ENCODE measurements at regions not wholly inside any gene's neighbourhood (a gene's known extent, or its start where the extent isn't known, plus 50 kb on each side); places are given as distances from the start of the nearest gene placed in this dataset.

DNA sequence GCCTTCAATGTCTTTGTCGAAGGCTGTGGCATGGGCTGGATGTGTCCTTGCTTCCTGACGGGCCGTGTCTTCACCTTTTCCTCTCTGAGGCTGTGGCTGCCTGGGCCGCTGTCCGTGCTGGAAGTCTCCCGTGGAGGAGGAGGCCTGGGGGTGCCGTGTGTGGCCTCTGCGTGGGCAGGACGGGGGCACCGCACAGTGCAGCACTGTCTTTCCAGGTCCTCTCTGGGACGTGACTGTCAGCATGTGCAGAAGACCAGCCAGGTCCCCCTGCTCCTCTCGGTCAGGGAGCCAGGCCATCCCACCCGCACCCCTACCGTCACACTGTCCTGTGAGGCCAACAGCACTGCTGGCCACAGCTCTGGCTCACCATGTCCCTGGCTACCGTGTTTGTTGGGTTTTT lies 64.4 kb upstream of the ZNF236 start:
- no peak for TF ChIP-seq POLR2A (IDR thresholded peaks at IDR 0.05)
- TF ChIP-seq, protein P1, sequence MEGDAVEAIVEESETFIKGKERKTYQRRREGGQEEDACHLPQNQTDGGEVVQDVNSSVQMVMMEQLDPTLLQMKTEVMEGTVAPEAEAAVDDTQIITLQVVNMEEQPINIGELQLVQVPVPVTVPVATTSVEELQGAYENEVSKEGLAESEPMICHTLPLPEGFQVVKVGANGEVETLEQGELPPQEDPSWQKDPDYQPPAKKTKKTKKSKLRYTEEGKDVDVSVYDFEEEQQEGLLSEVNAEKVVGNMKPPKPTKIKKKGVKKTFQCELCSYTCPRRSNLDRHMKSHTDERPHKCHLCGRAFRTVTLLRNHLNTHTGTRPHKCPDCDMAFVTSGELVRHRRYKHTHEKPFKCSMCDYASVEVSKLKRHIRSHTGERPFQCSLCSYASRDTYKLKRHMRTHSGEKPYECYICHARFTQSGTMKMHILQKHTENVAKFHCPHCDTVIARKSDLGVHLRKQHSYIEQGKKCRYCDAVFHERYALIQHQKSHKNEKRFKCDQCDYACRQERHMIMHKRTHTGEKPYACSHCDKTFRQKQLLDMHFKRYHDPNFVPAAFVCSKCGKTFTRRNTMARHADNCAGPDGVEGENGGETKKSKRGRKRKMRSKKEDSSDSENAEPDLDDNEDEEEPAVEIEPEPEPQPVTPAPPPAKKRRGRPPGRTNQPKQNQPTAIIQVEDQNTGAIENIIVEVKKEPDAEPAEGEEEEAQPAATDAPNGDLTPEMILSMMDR (IDR thresholded peaks at IDR 0.05), result no peak

Data from right lobe of liver (tissue), 4 donors.